Subcutaneous abdominal adipose tissue (tissue), 5 donors: ENCODE measurements at regions not wholly inside any gene's neighbourhood (a gene's known extent, or its start where the extent isn't known, plus 50 kb on each side); places are given as distances from the start of the nearest gene placed in this dataset.
A peak's percentile ranks its signal among the peaks of the same experiment; 100 is the strongest.

Experiments
- H3K27ac ChIP-seq: one replicate; pipeline ENCODE4 v1.7.0; 2013; ENCODE audit warnings: low read depth, mild to moderate bottlenecking, inconsistent platforms, low read length, moderate library complexity
- H3K27me3 ChIP-seq, 5 donors: one replicate each; pipeline ENCODE4 v1.7.0; 2013; ENCODE audit warnings: low read length in 5 of 5, inconsistent platforms in 1 of 5; ENCODE audit not compliant: control insufficient read depth in 5 of 5, insufficient read depth in 4 of 5
- H3K36me3 ChIP-seq, 5 donors: one replicate each; pipeline ENCODE4 v1.7.0; 2013; ENCODE audit warnings: low read length in 5 of 5; ENCODE audit not compliant: control insufficient read depth in 5 of 5, insufficient read depth in 5 of 5
- H3K4me1 ChIP-seq, 5 donors: one replicate each; pipeline ENCODE4 v1.7.0; 2013; ENCODE audit warnings: low read length in 5 of 5, mild to moderate bottlenecking in 3 of 5, moderate library complexity in 1 of 5; ENCODE audit not compliant: control insufficient read depth in 5 of 5, insufficient read depth in 5 of 5
- H3K4me3 ChIP-seq, 5 donors: one replicate each; pipeline ENCODE4 v1.7.0; 2013; ENCODE audit warnings: low read length in 5 of 5, low read depth in 1 of 5
- H3K9ac ChIP-seq, 5 donors: one replicate each; pipeline ENCODE4 v1.7.0; 2013; ENCODE audit warnings: low read length in 5 of 5, mild to moderate bottlenecking in 4 of 5, moderate library complexity in 3 of 5
- H3K9me3 ChIP-seq, 5 donors: one replicate each; pipeline ENCODE4 v1.7.0; 2013; ENCODE audit warnings: low read length in 5 of 5; ENCODE audit not compliant: control insufficient read depth in 5 of 5
- donor health status: healthy.
- donor health status: healthy.
- donor health status: healthy.
- donor health status: healthy.
- donor health status: healthy.

GRCh38 chr15:66935688-66936087, 129.7 kb upstream of the SMAD3 start:
- peaks cover 17 to 48% (median 34%) of the 10 kb centered on the region in 5 donors for H3K4me1 ChIP-seq
- H3K27me3 ChIP-seq, result peaks cover 0 to 5% (median 0%) of the 10 kb centered on the region in 5 donors
- H3K9me3 ChIP-seq, result peaks cover 0 to 14% (median 0%) of the 10 kb centered on the region in 5 donors
- H3K4me3 ChIP-seq, result peak overlapping the region in 4 of 5 donors; percentile 59 to 69 (median 64)
- peak overlapping the region in 1 of 5 donors; percentile 36 for H3K9ac ChIP-seq
- H3K27ac ChIP-seq, result peak overlapping the region; percentile 74
- peaks cover 0 to 7% (median 5%) of the 10 kb centered on the region in 5 donors for H3K36me3 ChIP-seq

GRCh38 chr15:66936109-66936860, 129.1 kb upstream of the SMAD3 start:
- H3K4me3 ChIP-seq, result peak overlapping the region; percentile 50 to 69 (median 59)
- H3K9me3 ChIP-seq, result peaks cover 0 to 14% (median 0%) of the 10 kb centered on the region in 5 donors
- H3K27me3 ChIP-seq, result peaks cover 0 to 5% (median 0%) of the 10 kb centered on the region in 5 donors
- H3K36me3 ChIP-seq, result peaks cover 0 to 7% (median 5%) of the 10 kb centered on the region in 5 donors
- H3K27ac ChIP-seq, result peak overlapping the region; percentile 74
- H3K4me1 ChIP-seq, result peaks cover 17 to 49% (median 40%) of the 10 kb centered on the region in 5 donors
- H3K9ac ChIP-seq, result peak overlapping the region in 4 of 5 donors; percentile 32 to 71 (median 50)

- Histone ChIP-seq H3K4me1 (peaks cover 18 to 49% (median 40%) of the 10 kb centered on the region in 5 donors), H3K27ac (peak overlapping the region; percentile 74), H3K4me3 (peak overlapping the region; percentile 50 to 69 (median 59)), H3K36me3 (peaks cover 0 to 7% (median 5%) of the 10 kb centered on the region in 5 donors), H3K27me3 (peaks cover 0 to 5% (median 0%) of the 10 kb centered on the region in 5 donors), H3K9me3 (peaks cover 0 to 14% (median 0%) of the 10 kb centered on the region in 5 donors), H3K9ac (peak overlapping the region in 4 of 5 donors; percentile 32 to 71 (median 50))
These were observed 128.4 kb upstream of the SMAD3 start for GRCh38 chr15:66936861-66937582.

DNA sequence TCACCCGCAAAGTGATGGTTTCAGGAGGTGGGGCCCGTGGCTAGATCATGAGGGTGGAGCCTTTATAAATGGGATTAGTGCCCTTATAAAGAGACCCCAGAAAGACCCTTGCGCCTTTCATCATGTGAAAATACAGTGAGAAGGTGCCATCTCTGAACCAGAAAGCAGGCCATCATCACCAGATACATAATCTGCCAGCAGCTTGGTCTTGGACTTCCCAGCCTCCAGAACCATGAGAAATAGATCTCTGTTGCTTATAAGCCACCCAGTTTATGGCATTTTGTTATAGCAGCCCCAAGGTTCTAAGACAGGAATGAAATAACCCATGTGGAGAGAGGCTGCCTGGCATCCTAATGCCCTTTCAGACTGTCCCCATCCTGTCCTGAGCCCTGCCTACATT, 127.8 kb upstream of the SMAD3 start:
- H3K9me3 ChIP-seq, result peaks cover 0 to 14% (median 0%) of the 10 kb centered on the region in 5 donors
- H3K36me3 ChIP-seq, result peaks cover 0 to 4% (median 3%) of the 10 kb centered on the region in 5 donors
- H3K4me3 ChIP-seq, result no peak overlapping the region
- peaks cover 0 to 5% (median 0%) of the 10 kb centered on the region in 5 donors for H3K27me3 ChIP-seq
- peaks cover 13 to 48% (median 36%) of the 10 kb centered on the region in 5 donors for H3K4me1 ChIP-seq
- no peak overlapping the region for H3K27ac ChIP-seq
- H3K9ac ChIP-seq, result no peak overlapping the region

GRCh38 chr15:66938114-66938830, 127.1 kb upstream of the SMAD3 start:
- Histone ChIP-seq H3K27me3 (peaks cover 0 to 5% (median 0%) of the 10 kb centered on the region in 5 donors), H3K4me3 (no peak overlapping the region), H3K4me1 (peaks cover 12 to 45% (median 36%) of the 10 kb centered on the region in 5 donors), H3K9ac (no peak overlapping the region), H3K36me3 (no peaks in the 10 kb centered on the region), H3K9me3 (peaks cover 0 to 14% (median 0%) of the 10 kb centered on the region in 5 donors), H3K27ac (no peak overlapping the region)

- Histone ChIP-seq H3K36me3 (no peaks in the 10 kb centered on the region), H3K27me3 (peaks cover 0 to 5% (median 0%) of the 10 kb centered on the region in 5 donors), H3K9me3 (peaks cover 0 to 9% (median 0%) of the 10 kb centered on the region in 5 donors), H3K4me1 (peaks cover 12 to 50% (median 41%) of the 10 kb centered on the region in 5 donors), H3K4me3 (no peak overlapping the region), H3K27ac (no peak overlapping the region), H3K9ac (no peak overlapping the region)
These were observed 126.4 kb upstream of the SMAD3 start for GRCh38 chr15:66939016-66939415.

DNA sequence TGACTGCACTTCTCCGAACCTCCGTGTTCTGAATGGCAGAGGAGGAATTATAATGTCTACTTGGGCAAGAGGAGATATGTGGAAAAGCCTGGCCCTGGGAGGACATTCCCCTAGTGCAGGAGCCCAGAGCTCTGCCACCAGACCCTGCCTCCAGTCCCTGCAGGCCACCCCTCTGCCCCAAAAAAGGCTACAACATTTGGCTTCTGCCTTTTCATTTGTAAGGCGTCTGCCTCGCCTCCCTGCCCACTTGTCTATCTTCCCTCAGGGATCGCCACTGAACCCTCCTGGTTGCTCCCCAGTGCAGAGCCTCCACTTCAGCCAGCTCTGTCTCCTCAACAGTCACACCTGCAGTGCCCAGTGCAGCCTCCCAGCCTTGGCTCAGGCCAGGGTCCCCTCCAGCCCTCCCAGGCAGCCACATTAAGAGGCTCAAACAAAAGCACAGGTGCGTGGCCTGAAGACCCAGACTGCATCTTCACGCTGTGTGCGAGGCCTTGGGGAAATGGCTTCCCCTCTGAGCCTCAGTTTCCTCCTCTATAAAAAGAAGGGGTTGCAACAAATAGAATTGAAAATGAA, 125.9 kb upstream of the SMAD3 start:
- peaks cover 12 to 55% (median 43%) of the 10 kb centered on the region in 5 donors for H3K4me1 ChIP-seq
- H3K27ac ChIP-seq, result no peak overlapping the region
- H3K36me3 ChIP-seq, result no peaks in the 10 kb centered on the region
- peaks cover 0 to 9% (median 0%) of the 10 kb centered on the region in 5 donors for H3K9me3 ChIP-seq
- peaks cover 0 to 5% (median 0%) of the 10 kb centered on the region in 5 donors for H3K27me3 ChIP-seq
- no peak overlapping the region for H3K9ac ChIP-seq
- no peak overlapping the region for H3K4me3 ChIP-seq

DNA sequence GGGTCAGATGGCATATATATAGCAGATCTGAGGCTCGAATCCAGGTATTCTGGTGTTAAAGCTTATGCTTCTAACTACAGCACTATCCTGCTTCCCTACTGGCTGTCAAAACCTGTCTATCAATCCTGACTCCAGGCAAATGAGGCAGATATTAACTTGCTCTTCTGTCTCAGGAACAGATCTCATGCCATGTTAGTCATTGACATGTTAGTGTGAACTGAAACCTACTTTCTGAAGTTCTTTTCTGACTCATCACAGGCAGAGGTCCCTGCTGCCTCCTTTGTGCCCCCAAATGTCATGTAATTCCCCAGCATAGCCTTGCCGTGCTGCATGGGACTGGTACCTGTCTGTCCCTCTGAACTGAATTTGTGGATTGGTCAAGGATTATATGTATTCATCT, 125.0 kb upstream of the SMAD3 start:
- peaks cover 10 to 56% (median 43%) of the 10 kb centered on the region in 5 donors for H3K4me1 ChIP-seq
- peaks cover 0 to 5% (median 0%) of the 10 kb centered on the region in 5 donors for H3K27me3 ChIP-seq
- H3K4me3 ChIP-seq, result no peak overlapping the region
- no peak overlapping the region for H3K9ac ChIP-seq
- H3K9me3 ChIP-seq, result peaks cover 0 to 6% (median 0%) of the 10 kb centered on the region in 5 donors
- no peaks in the 10 kb centered on the region for H3K36me3 ChIP-seq
- no peak overlapping the region for H3K27ac ChIP-seq

DNA sequence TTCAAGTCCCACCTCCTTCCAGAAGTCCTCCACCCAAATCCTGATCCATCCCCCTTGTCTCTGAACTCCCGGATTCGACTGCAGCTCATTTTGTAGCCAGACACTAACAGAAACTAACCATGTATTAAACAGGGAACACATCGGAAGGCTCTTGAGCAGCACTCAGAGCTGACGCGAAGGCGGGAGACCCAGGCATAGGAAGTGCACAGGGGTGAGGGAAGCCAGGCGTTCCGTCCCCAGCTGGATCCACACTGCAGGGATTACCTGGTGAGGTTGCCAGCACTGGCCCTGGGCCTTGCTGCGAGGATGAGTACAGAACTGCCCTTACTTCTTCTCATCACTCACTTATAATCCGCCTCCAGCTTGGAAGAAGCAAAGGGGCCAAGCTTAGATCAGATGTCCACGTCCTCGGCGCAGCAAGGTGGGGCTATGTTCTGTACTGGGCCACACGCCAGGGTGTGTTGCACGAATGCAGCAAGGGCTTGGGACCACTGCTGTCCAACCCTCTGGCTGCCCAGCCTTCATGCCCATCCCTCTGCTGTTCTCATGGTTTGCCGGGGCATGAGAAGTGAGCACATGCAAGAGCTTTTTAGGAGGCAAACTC, 124.2 kb upstream of the SMAD3 start:
- H3K4me3 ChIP-seq, result peak overlapping the region in 4 of 5 donors; percentile 15 to 42 (median 34)
- H3K27me3 ChIP-seq, result peaks cover 0 to 2% (median 0%) of the 10 kb centered on the region in 5 donors
- no peak overlapping the region for H3K27ac ChIP-seq
- no peaks in the 10 kb centered on the region for H3K36me3 ChIP-seq
- H3K9me3 ChIP-seq, result peaks cover 0 to 6% (median 0%) of the 10 kb centered on the region in 5 donors
- peak overlapping the region in 1 of 5 donors; percentile 45 for H3K9ac ChIP-seq
- peaks cover 5 to 53% (median 37%) of the 10 kb centered on the region in 5 donors for H3K4me1 ChIP-seq
